LNCAP (cell line): ENCODE measurements at regions not wholly inside any gene's neighbourhood (a gene's known extent, or its start where the extent isn't known, plus 50 kb on each side); places are given as distances from the start of the nearest gene placed in this dataset.

Experiments
- CTCF ChIP-seq: fragments of 450-650 bp; IDR thresholded peaks from 2 replicates; pipeline ENCODE4 v1.5.1; 2017; ENCODE audit warnings: mild to moderate bottlenecking

GRCh38 chr10:47241256-47241655, 58.7 kb upstream of the GDF10 start:
- no peak for TF ChIP-seq CTCF

- no peak for TF ChIP-seq CTCF
Observed at GRCh38 chr10:47241946-47242867, 57.8 kb upstream of the GDF10 start.

- no peak for TF ChIP-seq CTCF
Observed at GRCh38 chr10:47243356-47243755, 56.6 kb upstream of the GDF10 start.

- TF ChIP-seq CTCF = no peak
Observed at GRCh38 chr10:47243791-47244190, 56.2 kb upstream of the GDF10 start.

- TF ChIP-seq CTCF = no peak
Observed at GRCh38 chr10:47244560-47245500, 55.2 kb upstream of the GDF10 start.

- TF ChIP-seq CTCF = no peak
Observed at GRCh38 chr10:47245731-47246350, 54.2 kb upstream of the GDF10 start.
